SK-N-SH (cell line): ENCODE measurements at regions not wholly inside any gene's neighbourhood (a gene's known extent, or its start where the extent isn't known, plus 50 kb on each side); places are given as distances from the start of the nearest gene placed in this dataset.

Experiments used
- CTCF ChIA-PET: fragments of 300-600, 350-600 bp; formaldehyde crosslinking; extraction: SDS; loops from one replicate; lab custom pipeline; 2021; lab: Yijun Ruan, JAX
- POLR2A ChIA-PET: fragments of 350-600 bp; sonication (Branson Sonifier 250); formaldehyde crosslinking; extraction: SDS; loops from one replicate; lab custom pipeline; 2020; ENCODE audit warnings: antibody characterized with exemption, inconsistent platforms; lab: Yijun Ruan, JAX
- DNase-seq: peaks from one replicate; pipeline ENCODE4 v3.0.0; 2012
- H2AFZ ChIP-seq: fragments of 200-600 bp; sonication (generic); 2 replicates; pipeline ENCODE4 v1.8.1; 2016; ENCODE audit warnings: antibody characterized with exemption, mild to moderate bottlenecking, low read depth
- H3F3A ChIP-seq: fragments of 200-600 bp; sonication (generic); replicated peaks from 2 replicates; pipeline ENCODE3; 2016; ENCODE audit warnings: antibody characterized with exemption, mild to moderate bottlenecking; ENCODE audit not compliant: insufficient read depth
- H3K27ac ChIP-seq, 2 experiments: fragments of 200-500 bp in 1 of 2; fragments of 200-600 bp in 1 of 2; sonication (Bioruptor generic) in 1 of 2; sonication (generic), shearing (Covaris generic) in 1 of 2; 2 replicates each; pipeline versions ENCODE4 v1.5.1 to v1.6.1; 2014 to 2016; ENCODE audit warnings: low read depth in 2 of 2, inconsistent platforms in 1 of 2, low read length in 1 of 2, mild to moderate bottlenecking in 1 of 2, mixed read lengths in 1 of 2
- H3K27me3 ChIP-seq: fragments of 200-600 bp; sonication (generic), shearing (Covaris generic); 2 replicates; pipeline ENCODE4 v1.6.1; 2016; ENCODE audit warnings: mixed run types; ENCODE audit not compliant: insufficient read depth
- H3K36me3 ChIP-seq, 2 experiments: fragments of 200-500 bp in 1 of 2; fragments of 200-600 bp in 1 of 2; sonication (Bioruptor generic) in 1 of 2; sonication (generic) in 1 of 2; replicated peaks in 1 of 2; 2 replicates each; pipeline versions ENCODE3 to v1.5.1; 2014 to 2016; ENCODE audit warnings: low read length in 1 of 2, mild to moderate bottlenecking in 1 of 2; ENCODE audit not compliant: insufficient read depth in 2 of 2, control insufficient read depth in 1 of 2
- H3K4me1 ChIP-seq, 2 experiments: fragments of 200-500 bp in 1 of 2; fragments of 200-600 bp in 1 of 2; sonication (Bioruptor generic) in 1 of 2; sonication (generic), shearing (Covaris generic) in 1 of 2; 2 replicates each; pipeline versions ENCODE4 v1.5.1 to v1.6.1; 2014 to 2016; ENCODE audit warnings: low read depth in 1 of 2, low read length in 1 of 2, mixed run types in 1 of 2; ENCODE audit not compliant: insufficient read depth in 2 of 2, control insufficient read depth in 1 of 2
- H3K4me2 ChIP-seq: fragments of 200-600 bp; sonication (generic), shearing (Covaris generic); 2 replicates; pipeline ENCODE4 v1.6.1; 2017; ENCODE audit warnings: mixed run types
- H3K4me3 ChIP-seq, 2 experiments: fragments of 200-500 bp in 1 of 2; fragments of 200-600 bp in 1 of 2; sonication (Bioruptor generic) in 1 of 2; sonication (generic), shearing (Covaris generic) in 1 of 2; 2 replicates each; pipeline versions ENCODE4 v1.5.1 to v1.8.1; 2014 to 2016; ENCODE audit warnings: low read depth in 2 of 2, inconsistent platforms in 1 of 2, low read length in 1 of 2, mild to moderate bottlenecking in 1 of 2, mixed read lengths in 1 of 2, moderate library complexity in 1 of 2
- H3K79me2 ChIP-seq: fragments of 200-600 bp; sonication (generic); 2 replicates; pipeline ENCODE4 v1.8.1; 2017; ENCODE audit warnings: mild to moderate bottlenecking; ENCODE audit not compliant: insufficient read depth
- H3K9ac ChIP-seq: fragments of 200-600 bp; sonication (generic); 2 replicates; pipeline ENCODE4 v1.6.1; 2017; ENCODE audit warnings: mixed run types
- H3K9me2 ChIP-seq: fragments of 200-600 bp; sonication (generic); 2 replicates; pipeline ENCODE4 v1.6.1; 2017; ENCODE audit warnings: mixed run types
- H3K9me3 ChIP-seq: fragments of 200-600 bp; sonication (generic); 2 replicates; pipeline ENCODE4 v1.6.1; 2017; ENCODE audit warnings: mixed run types, mild to moderate bottlenecking, moderate library complexity
- H4K20me1 ChIP-seq: fragments of 200-600 bp; sonication (generic); 2 replicates; pipeline ENCODE4 v1.6.1; 2017; ENCODE audit warnings: mild to moderate bottlenecking, mixed run types; ENCODE audit not compliant: insufficient read depth
- CHD2 ChIP-seq: fragments of 150-350 bp; IDR thresholded peaks from 2 replicates; pipeline ENCODE4 v1.6.1; 2018; ENCODE audit warnings: low read length; ENCODE audit not compliant: partially characterized antibody
- EP300 ChIP-seq, 2 experiments: IDR thresholded peaks; 2 replicates each; pipeline versions ENCODE4 v1.4.0 to v1.6.1; 2012; ENCODE audit warnings: borderline replicate concordance in 1 of 2, low read depth in 1 of 2, low read length in 1 of 2
- EZH2phosphoT487 ChIP-seq: fragments of 200-600 bp; sonication (generic); IDR thresholded peaks from 2 replicates; pipeline ENCODE4 v1.6.1; 2017; ENCODE audit warnings: low read depth, mixed run types, mild to moderate bottlenecking, antibody characterized with exemption, moderate library complexity, borderline replicate concordance
- FOXM1 ChIP-seq: IDR thresholded peaks from 2 replicates; pipeline ENCODE4 v1.4.0; 2012; ENCODE audit warnings: low read depth, mild to moderate bottlenecking
- GATA2 ChIP-seq: sonication (generic); formaldehyde crosslinking; IDR thresholded peaks from 2 replicates; pipeline ENCODE4 v1.5.0; 2020; ENCODE audit warnings: mild to moderate bottlenecking, missing genetic modification reagents
- JUND ChIP-seq: IDR thresholded peaks from 2 replicates; pipeline ENCODE4 v1.4.0; 2012
- MEF2A ChIP-seq: IDR thresholded peaks from 2 replicates; pipeline ENCODE4 v1.4.0; 2012; ENCODE audit warnings: low read depth, borderline replicate concordance
- NRF1 ChIP-seq: IDR thresholded peaks from 2 replicates; pipeline ENCODE4 v1.6.1; 2012; ENCODE audit warnings: low read depth, mild to moderate bottlenecking, low read length
- POLR2AphosphoS5 ChIP-seq: IDR thresholded peaks from 2 replicates; pipeline ENCODE4 v1.6.1; 2012; ENCODE audit warnings: low read depth, low read length
- RAD21 ChIP-seq: IDR thresholded peaks from 2 replicates; pipeline ENCODE4 v1.6.1; 2012; ENCODE audit warnings: mild to moderate bottlenecking, low read length
- RCOR1 ChIP-seq: fragments of 150-350 bp; IDR thresholded peaks from 2 replicates; pipeline ENCODE4 v1.6.1; 2017; ENCODE audit warnings: antibody characterized with exemption, low read length
- SIN3A ChIP-seq: IDR thresholded peaks from 2 replicates; pipeline ENCODE4 v1.6.1; 2012; ENCODE audit warnings: low read depth, mild to moderate bottlenecking, low read length, moderate library complexity, borderline replicate concordance
- SMC3 ChIP-seq: IDR thresholded peaks from 2 replicates; pipeline ENCODE4 v1.6.1; 2012; ENCODE audit warnings: low read depth, low read length, improper control_type of control experiment
- TAF1 ChIP-seq: IDR thresholded peaks from 2 replicates; pipeline ENCODE4 v1.6.1; 2012; ENCODE audit warnings: low read depth, mild to moderate bottlenecking, low read length, moderate library complexity, borderline replicate concordance
- TCF12 ChIP-seq: IDR thresholded peaks from 2 replicates; pipeline ENCODE4 v1.4.0; 2012
- YY1 ChIP-seq: IDR thresholded peaks from 2 replicates; pipeline ENCODE4 v1.4.0; 2012; ENCODE audit warnings: low read depth, mild to moderate bottlenecking
- WGBS: methylation state at CpG from one replicate; pipeline ENCODE4 v1.1.6; 2017; ENCODE audit warnings: low lambda C conversion rate; 5-methylcytosine and 5-hydroxymethylcytosine counted together
- TF ChIP-seq, protein P1 (sequence below): fragments of 150-350 bp; IDR thresholded peaks from 2 replicates; pipeline ENCODE4 v1.6.1; 2016; ENCODE audit warnings: mild to moderate bottlenecking, low read depth, low read length
- TF ChIP-seq, protein P2 (sequence below): fragments of 150-350 bp; IDR thresholded peaks from 2 replicates; pipeline ENCODE4 v1.6.1; 2017; ENCODE audit warnings: antibody characterized with exemption, low read length, low read depth, borderline replicate concordance
- TF ChIP-seq, protein P3 (sequence below): IDR thresholded peaks from 2 replicates; pipeline ENCODE4; 2012
- TF ChIP-seq, protein P4 (sequence below): IDR thresholded peaks from 2 replicates; pipeline ENCODE4 v1.4.0; 2012; ENCODE audit warnings: low read depth
- TF ChIP-seq, protein P5 (sequence below): fragments of 200-600 bp; sonication (generic); IDR thresholded peaks from 2 replicates; pipeline ENCODE4 v1.6.1; 2017; ENCODE audit warnings: antibody characterized with exemption, mild to moderate bottlenecking, moderate library complexity

DNA sequence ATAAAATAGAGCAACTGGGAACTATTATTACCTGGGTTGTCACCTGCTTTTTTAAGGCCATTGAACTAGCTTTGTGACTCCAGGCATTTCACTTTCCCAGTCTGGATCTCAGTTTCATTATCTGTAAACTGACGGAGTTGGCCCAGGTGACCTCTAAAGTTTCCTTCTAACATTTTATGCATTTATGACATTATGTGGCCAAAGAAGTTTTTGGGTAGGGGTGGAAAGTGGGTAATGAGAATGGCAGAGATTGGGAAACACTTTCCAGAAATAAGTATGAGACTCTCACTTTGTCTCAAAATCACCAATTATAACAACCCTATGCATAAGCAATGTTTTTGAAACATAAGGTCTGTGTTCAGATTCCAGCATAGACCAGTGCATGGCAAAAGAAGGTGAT is 99.1 kb upstream of the ARHGEF3 start:
- CTCF ChIA-PET, result interaction anchor here (0.6 kb wide), 1 partner anchor 94 kb away, joined by 3 read pairs; no protein-coding TSS in a partner anchor
- DNase-seq, result no peak
- no peak overlapping the region for H3K4me2 ChIP-seq
- POLR2A ChIA-PET, result no interaction called here
- H3K4me3 ChIP-seq, result no peak overlapping the region
- H3K79me2 ChIP-seq, result no peaks in the 10 kb centered on the region
- H3K9ac ChIP-seq, result no peak overlapping the region
- WGBS, result 7% methylated on average over 1 of the region's 1 CpG
- H3K9me3 ChIP-seq, result no peaks in the 10 kb centered on the region
- peaks cover 0 to 5% of the 10 kb centered on the region in 2 experiments; a peak in 1 of 4 replicates for H3K4me1 ChIP-seq
- no peaks in the 10 kb centered on the region for H3K36me3 ChIP-seq
- H3F3A ChIP-seq, result no peaks in the 10 kb centered on the region
- H2AFZ ChIP-seq, result no peak overlapping the region
- H3K27ac ChIP-seq, result no peak overlapping the region
- no peaks in the 10 kb centered on the region for H3K27me3 ChIP-seq
- TF ChIP-seq, protein P1, sequence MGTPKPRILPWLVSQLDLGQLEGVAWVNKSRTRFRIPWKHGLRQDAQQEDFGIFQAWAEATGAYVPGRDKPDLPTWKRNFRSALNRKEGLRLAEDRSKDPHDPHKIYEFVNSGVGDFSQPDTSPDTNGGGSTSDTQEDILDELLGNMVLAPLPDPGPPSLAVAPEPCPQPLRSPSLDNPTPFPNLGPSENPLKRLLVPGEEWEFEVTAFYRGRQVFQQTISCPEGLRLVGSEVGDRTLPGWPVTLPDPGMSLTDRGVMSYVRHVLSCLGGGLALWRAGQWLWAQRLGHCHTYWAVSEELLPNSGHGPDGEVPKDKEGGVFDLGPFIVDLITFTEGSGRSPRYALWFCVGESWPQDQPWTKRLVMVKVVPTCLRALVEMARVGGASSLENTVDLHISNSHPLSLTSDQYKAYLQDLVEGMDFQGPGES, result no peak
- no peak for TF ChIP-seq FOXM1
- no peak for TF ChIP-seq YY1
- no peak for TF ChIP-seq POLR2AphosphoS5
- TF ChIP-seq EZH2phosphoT487, result no peak
- TF ChIP-seq, protein P2, sequence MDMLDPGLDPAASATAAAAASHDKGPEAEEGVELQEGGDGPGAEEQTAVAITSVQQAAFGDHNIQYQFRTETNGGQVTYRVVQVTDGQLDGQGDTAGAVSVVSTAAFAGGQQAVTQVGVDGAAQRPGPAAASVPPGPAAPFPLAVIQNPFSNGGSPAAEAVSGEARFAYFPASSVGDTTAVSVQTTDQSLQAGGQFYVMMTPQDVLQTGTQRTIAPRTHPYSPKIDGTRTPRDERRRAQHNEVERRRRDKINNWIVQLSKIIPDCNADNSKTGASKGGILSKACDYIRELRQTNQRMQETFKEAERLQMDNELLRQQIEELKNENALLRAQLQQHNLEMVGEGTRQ, result no peak
- no peak for TF ChIP-seq GATA2 (CRISPR knock-in tag)
- TF ChIP-seq, protein P3, sequence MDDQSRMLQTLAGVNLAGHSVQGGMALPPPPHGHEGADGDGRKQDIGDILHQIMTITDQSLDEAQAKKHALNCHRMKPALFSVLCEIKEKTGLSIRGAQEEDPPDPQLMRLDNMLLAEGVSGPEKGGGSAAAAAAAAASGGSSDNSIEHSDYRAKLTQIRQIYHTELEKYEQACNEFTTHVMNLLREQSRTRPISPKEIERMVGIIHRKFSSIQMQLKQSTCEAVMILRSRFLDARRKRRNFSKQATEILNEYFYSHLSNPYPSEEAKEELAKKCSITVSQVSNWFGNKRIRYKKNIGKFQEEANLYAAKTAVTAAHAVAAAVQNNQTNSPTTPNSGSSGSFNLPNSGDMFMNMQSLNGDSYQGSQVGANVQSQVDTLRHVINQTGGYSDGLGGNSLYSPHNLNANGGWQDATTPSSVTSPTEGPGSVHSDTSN, result no peak
- H3K9me2 ChIP-seq, result no peaks in the 10 kb centered on the region
- no peaks in the 10 kb centered on the region for H4K20me1 ChIP-seq

DNA sequence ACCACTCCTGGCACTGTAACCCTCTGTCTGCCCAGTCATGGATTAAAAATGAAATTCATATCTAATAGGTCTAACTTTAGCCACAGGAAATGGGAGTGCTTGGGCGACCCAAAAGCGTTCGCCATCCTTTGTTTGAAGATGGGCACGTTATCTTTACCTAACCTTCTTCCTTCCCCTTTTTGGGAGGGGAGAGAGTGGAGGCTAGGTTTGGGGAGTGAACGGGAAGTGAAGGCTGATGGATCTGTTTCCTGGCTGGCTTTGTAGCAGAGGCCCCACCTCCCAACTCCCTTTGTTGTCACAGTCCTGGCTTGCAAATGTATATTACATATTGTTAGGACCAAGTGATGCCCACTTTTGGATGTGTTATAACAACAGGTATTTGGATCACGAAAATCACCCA is 98.1 kb upstream of the ARHGEF3 start:
- Histone ChIP-seq H2AFZ (no peak overlapping the region), H4K20me1 (no peaks in the 10 kb centered on the region), H3K4me1 (peaks cover 0 to 6% of the 10 kb centered on the region in 2 experiments; a peak in 1 of 4 replicates), H3K9ac (no peak overlapping the region), H3K36me3 (no peaks in the 10 kb centered on the region), H3K9me2 (no peaks in the 10 kb centered on the region), H3K79me2 (no peaks in the 10 kb centered on the region), H3K27ac (no peak overlapping the region), H3K27me3 (no peaks in the 10 kb centered on the region), H3F3A (peaks cover 5% of the 10 kb centered on the region), H3K4me2 (no peak overlapping the region), H3K9me3 (no peaks in the 10 kb centered on the region), H3K4me3 (no peak overlapping the region)
- ChIA-PET CTCF (no interaction called here), POLR2A (no interaction called here)
- DNase-seq, result no peak
- 94% methylated on average over 6 of the region's 6 CpGs for WGBS
- TF ChIP-seq POLR2AphosphoS5, result no peak
- TF ChIP-seq, protein P4, sequence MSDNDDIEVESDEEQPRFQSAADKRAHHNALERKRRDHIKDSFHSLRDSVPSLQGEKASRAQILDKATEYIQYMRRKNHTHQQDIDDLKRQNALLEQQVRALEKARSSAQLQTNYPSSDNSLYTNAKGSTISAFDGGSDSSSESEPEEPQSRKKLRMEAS, result no peak
- TF ChIP-seq JUND, result no peak
- TF ChIP-seq MEF2A, result no peak
- TF ChIP-seq, protein P3, result no peak
- TF ChIP-seq, protein P5, sequence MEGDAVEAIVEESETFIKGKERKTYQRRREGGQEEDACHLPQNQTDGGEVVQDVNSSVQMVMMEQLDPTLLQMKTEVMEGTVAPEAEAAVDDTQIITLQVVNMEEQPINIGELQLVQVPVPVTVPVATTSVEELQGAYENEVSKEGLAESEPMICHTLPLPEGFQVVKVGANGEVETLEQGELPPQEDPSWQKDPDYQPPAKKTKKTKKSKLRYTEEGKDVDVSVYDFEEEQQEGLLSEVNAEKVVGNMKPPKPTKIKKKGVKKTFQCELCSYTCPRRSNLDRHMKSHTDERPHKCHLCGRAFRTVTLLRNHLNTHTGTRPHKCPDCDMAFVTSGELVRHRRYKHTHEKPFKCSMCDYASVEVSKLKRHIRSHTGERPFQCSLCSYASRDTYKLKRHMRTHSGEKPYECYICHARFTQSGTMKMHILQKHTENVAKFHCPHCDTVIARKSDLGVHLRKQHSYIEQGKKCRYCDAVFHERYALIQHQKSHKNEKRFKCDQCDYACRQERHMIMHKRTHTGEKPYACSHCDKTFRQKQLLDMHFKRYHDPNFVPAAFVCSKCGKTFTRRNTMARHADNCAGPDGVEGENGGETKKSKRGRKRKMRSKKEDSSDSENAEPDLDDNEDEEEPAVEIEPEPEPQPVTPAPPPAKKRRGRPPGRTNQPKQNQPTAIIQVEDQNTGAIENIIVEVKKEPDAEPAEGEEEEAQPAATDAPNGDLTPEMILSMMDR, result no peak
- no peak for TF ChIP-seq NRF1
- no peak for TF ChIP-seq SIN3A
- TF ChIP-seq GATA2 (CRISPR knock-in tag), result no peak
- no peak for TF ChIP-seq EP300 (IDR thresholded peaks at IDR 0.05; ENCODE audit: borderline replicate concordance in 1 of 2, low read depth in 1 of 2, low read length in 1 of 2)
- TF ChIP-seq FOXM1, result no peak
- TF ChIP-seq CHD2, result no peak
- TF ChIP-seq SMC3, result no peak
- TF ChIP-seq RAD21, result no peak
- no peak for TF ChIP-seq RCOR1
- no peak for TF ChIP-seq TAF1
- no peak for TF ChIP-seq TCF12
